ENCODE measurements at regions not wholly inside any gene's neighbourhood (a gene's known extent, or its start where the extent isn't known, plus 50 kb on each side); places are given as distances from the start of the nearest gene placed in this dataset.

GRCh38 chr18:34632321-34632720 lies 77.8 kb upstream of the DTNA start:
- no peak for TF ChIP-seq CTCF (IDR thresholded peaks at IDR 0.05)
- TF ChIP-seq POLR2A (IDR thresholded peaks at IDR 0.05), result no peak
